ENCODE measurements at regions not wholly inside any gene's neighbourhood (a gene's known extent, or its start where the extent isn't known, plus 50 kb on each side); places are given as distances from the start of the nearest gene placed in this dataset.

GRCh38 chr5:163384669-163385068 is 52.7 kb upstream of the CCNG1 start (continued):
- TF ChIP-seq NFATC4 (CRISPR knock-in tag; IDR thresholded peaks at IDR 0.05): no peak

- TF ChIP-seq ZNF317 (CRISPR knock-in tag; IDR thresholded peaks at IDR 0.05; ENCODE audit: borderline replicate concordance, low read depth) (no peak), ZBTB21 (CRISPR knock-in tag; IDR thresholded peaks at IDR 0.05; ENCODE audit: borderline replicate concordance) (no peak), ZNF425 (CRISPR knock-in tag; conservative IDR thresholded peaks at IDR 0.05) (no peak), ZNF532 (CRISPR knock-in tag; IDR thresholded peaks at IDR 0.05; ENCODE audit: borderline replicate concordance) (no peak), KAT7 (CRISPR knock-in tag; IDR thresholded peaks at IDR 0.05; ENCODE audit: borderline replicate concordance) (no peak), ZMAT4 (CRISPR knock-in tag; IDR thresholded peaks at IDR 0.05) (no peak), NFE2L1 (CRISPR knock-in tag; IDR thresholded peaks at IDR 0.05) (no peak), TCF7 (CRISPR knock-in tag; IDR thresholded peaks at IDR 0.05; ENCODE audit: low read depth) (no peak), ZNF671 (CRISPR knock-in tag; IDR thresholded peaks at IDR 0.05) (no peak), ZNF396 (CRISPR knock-in tag; IDR thresholded peaks at IDR 0.05; ENCODE audit: borderline replicate concordance) (no peak), FOXP1 (CRISPR knock-in tag; IDR thresholded peaks at IDR 0.05; ENCODE audit: borderline replicate concordance) (no peak), TEAD4 (CRISPR knock-in tag; IDR thresholded peaks at IDR 0.05) (no peak), IRF2 (CRISPR knock-in tag; IDR thresholded peaks at IDR 0.05; ENCODE audit: borderline replicate concordance, low read depth) (no peak), GABPB1 (CRISPR knock-in tag; IDR thresholded peaks at IDR 0.05) (no peak), ZNF121 (CRISPR knock-in tag; IDR thresholded peaks at IDR 0.05) (no peak), OVOL2 (CRISPR knock-in tag; IDR thresholded peaks at IDR 0.05; ENCODE audit: borderline replicate concordance) (no peak), MLX (CRISPR knock-in tag; IDR thresholded peaks at IDR 0.05) (no peak), ZNF138 (CRISPR knock-in tag; conservative IDR thresholded peaks at IDR 0.05) (no peak), ZBTB43 (CRISPR knock-in tag; IDR thresholded peaks at IDR 0.05) (no peak), PRDM15 (CRISPR knock-in tag; IDR thresholded peaks at IDR 0.05) (no peak)
- Mint-ChIP-seq H3K36me3 (peaks cover under 1% of the 10 kb centered on the region; the same call in 1 of the 2 replicates), H3K27ac (no peak overlapping the region), H3K4me3 (no peak overlapping the region), H3K27me3 (ENCODE audit: low read depth) (no peaks in the 10 kb centered on the region), H3K9me3 (peaks cover 4% of the 10 kb centered on the region), H3K4me1 (no peaks in the 10 kb centered on the region)
- CTCF ChIA-PET: no interaction called here
- POLR2A ChIA-PET: no interaction called here
- ATAC-seq (no peak), DNase-seq (ENCODE audit: low spot score) (no peak)
Observed at GRCh38 chr5:163385271-163385670, 52.1 kb upstream of the CCNG1 start.

All from WTC11 (cell line).